ENCODE measurements at regions not wholly inside any gene's neighbourhood (a gene's known extent, or its start where the extent isn't known, plus 50 kb on each side); places are given as distances from the start of the nearest gene placed in this dataset.

DNA sequence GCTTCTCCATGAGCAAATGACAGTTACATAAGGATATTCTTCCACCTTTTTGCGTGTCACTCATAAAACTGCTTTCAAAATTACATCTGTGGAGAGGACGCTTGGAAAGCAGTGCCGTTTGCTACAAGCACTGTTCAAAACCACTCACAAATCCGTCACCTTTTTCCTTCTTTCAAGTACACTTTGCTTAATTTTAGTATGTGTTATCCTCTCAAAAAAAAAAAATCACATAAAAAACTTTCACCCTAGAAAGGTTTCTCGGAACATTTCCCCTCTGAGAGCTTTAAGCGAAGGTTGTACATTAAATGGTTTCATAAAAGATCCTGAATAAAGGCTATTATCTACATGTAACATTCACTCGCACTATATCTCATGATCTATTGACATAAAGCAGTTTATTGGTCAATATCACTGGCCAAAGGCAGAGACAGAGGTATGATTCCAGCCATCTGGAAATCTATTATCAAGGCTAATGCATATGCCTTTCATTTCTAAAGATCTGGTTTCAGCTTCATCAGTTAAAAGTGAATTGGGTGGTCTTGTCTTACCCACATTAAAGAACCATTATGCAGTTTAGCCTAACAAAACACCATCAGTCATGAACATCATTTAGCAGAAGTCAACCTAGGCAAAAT, 163.6 kb downstream of the ENC1 start:
- H3K36me3 Mint-ChIP-seq, result no peaks in the 10 kb centered on the region
- H3K27me3 Mint-ChIP-seq, result peaks cover 17% of the 10 kb centered on the region
- H3K9me3 Mint-ChIP-seq (ENCODE audit: low read depth), result no peaks in the 10 kb centered on the region
- CTCF ChIA-PET, result no interaction called here
- H3K4me1 Mint-ChIP-seq, result peaks cover 3% of the 10 kb centered on the region
- DNase-seq (no peak), ATAC-seq (no peak)
- no peak overlapping the region for H3K27ac Mint-ChIP-seq
- no peak overlapping the region for H3K4me3 Mint-ChIP-seq

DNA sequence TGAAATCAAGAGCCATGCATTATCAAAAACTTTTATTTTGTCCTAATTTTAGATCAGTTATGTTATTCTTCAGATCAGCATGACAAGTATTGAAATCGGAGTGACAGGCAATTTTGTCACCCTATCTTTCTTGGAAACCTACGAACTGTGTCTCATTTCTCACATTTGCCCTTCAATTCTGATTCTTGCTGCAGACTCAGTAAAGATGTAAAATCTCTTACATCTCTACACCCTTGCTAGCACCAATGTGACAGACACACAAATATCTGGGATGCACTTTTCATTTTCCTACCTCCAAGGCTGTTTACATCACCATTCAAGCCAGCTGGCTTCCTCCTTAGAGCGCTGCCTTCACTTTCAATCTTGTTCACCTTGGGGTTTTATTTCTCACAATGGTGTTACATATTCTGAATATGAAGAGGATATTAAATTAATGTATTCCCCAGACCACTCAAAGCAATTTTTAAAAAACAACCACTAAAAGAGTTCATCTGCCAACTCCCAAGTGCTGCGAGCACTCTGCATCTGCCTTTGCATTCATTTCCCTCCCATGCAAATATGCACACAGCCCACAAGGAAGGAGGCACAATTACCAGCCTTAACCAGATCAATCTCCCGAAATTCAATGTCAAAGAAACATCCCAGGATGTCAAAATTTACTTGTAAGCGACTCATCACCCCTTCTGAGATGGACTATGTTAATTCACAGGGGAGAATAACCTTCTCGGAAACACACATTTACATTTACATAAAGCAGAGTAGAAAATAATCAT, 164.3 kb downstream of the ENC1 start:
- no peak for DNase-seq
- Mint-ChIP-seq H3K36me3 (no peaks in the 10 kb centered on the region), H3K4me3 (no peak overlapping the region), H3K27me3 (peaks cover 17% of the 10 kb centered on the region), H3K27ac (no peak overlapping the region), H3K4me1 (peaks cover 3% of the 10 kb centered on the region), H3K9me3 (ENCODE audit: low read depth) (no peaks in the 10 kb centered on the region)
- no peak for ATAC-seq
- CTCF ChIA-PET, result no interaction called here

DNA sequence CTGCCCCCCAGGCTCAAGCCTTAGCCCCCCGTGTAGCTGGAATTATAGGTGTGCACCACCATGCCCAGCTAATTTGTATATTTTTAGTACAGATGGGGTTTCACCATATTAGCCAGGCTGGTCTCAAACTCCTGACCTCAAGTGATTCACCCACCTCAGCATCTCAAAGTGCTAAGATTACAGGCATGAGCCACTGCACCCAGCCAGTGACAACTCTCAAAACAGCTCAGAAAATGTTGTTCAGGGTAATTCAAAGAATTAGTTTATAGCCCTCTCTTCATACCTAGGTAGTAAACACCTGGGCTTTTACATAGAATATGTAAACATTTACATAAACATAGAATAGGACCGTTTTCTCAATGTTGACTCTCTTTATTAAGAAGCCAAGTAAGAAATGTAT, 168.7 kb downstream of the ENC1 start:
- H3K4me3 Mint-ChIP-seq, result no peak overlapping the region
- H3K27me3 Mint-ChIP-seq, result peaks cover 11% of the 10 kb centered on the region
- ATAC-seq (no peak), DNase-seq (no peak)
- CTCF ChIA-PET, result no interaction called here
- no peaks in the 10 kb centered on the region for H3K9me3 Mint-ChIP-seq (ENCODE audit: low read depth)
- no peaks in the 10 kb centered on the region for H3K36me3 Mint-ChIP-seq
- no peak overlapping the region for H3K27ac Mint-ChIP-seq
- H3K4me1 Mint-ChIP-seq, result peaks cover 3% of the 10 kb centered on the region

DNA sequence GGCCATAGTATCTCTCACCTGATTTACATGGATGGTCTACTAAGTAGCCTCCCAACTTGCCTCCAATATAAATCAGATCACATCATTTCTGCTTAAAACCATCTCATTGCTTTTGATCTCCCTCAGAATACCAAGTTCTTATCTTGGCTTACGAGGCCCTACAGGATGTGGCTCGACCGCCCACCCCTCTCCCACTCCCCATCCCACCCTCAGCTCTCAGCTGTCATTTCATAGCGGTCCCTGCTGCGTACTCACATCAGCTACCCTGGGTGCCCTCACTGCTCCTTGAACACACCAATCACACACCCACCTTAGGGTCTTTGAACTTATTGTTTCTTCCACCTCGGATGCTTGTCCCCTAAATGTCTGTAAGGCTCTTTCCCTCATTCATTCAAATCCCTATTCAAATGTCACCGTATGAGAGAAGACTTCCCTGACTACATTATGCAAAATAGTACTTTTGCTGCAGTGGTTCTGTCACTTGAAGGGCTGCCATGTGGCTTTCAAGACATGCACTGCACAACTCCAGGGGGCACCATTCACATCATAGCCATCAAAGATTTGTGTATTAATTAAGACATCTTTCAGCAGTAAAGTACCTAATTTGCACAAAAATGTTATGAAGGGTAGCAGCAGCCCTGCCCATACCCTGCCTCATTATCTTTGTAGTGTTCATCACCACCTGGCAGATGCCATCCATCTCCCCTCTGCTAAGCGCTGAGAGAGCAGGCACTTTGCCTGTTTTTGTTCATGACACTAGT, 171.1 kb downstream of the ENC1 start:
- H3K27ac Mint-ChIP-seq, result no peak overlapping the region
- DNase-seq (no peak), ATAC-seq (no peak)
- H3K9me3 Mint-ChIP-seq (ENCODE audit: low read depth), result no peaks in the 10 kb centered on the region
- CTCF ChIA-PET, result no interaction called here
- H3K4me3 Mint-ChIP-seq, result no peak overlapping the region
- H3K27me3 Mint-ChIP-seq, result peaks cover 6% of the 10 kb centered on the region
- H3K36me3 Mint-ChIP-seq, result no peaks in the 10 kb centered on the region
- H3K4me1 Mint-ChIP-seq, result no peaks in the 10 kb centered on the region

DNA sequence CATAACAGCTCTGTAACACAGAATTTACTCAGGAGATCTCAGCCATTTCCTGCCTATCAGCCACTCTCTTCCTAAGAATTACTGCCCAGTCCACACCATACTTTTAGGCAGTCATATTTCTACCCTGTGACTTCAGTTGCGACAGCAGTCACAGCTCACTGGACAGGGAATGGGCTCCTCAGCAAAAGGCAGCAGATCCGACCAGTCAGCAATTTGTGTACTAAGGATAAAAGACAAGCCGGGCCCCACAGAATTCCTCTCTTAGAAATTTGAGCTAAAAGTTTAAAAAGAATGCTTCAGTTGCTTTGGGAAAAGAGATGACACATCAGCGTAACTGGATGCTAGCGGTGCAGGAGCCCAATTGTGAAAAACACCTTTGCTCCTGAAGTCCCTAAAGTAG, 172.1 kb downstream of the ENC1 start:
- H3K4me1 Mint-ChIP-seq, result no peaks in the 10 kb centered on the region
- H3K36me3 Mint-ChIP-seq, result no peaks in the 10 kb centered on the region
- CTCF ChIA-PET, result no interaction called here
- peaks cover 7% of the 10 kb centered on the region for H3K27me3 Mint-ChIP-seq
- DNase-seq, result no peak
- no peak overlapping the region for H3K4me3 Mint-ChIP-seq
- H3K9me3 Mint-ChIP-seq (ENCODE audit: low read depth), result no peaks in the 10 kb centered on the region
- ATAC-seq, result no peak
- no peak overlapping the region for H3K27ac Mint-ChIP-seq

DNA sequence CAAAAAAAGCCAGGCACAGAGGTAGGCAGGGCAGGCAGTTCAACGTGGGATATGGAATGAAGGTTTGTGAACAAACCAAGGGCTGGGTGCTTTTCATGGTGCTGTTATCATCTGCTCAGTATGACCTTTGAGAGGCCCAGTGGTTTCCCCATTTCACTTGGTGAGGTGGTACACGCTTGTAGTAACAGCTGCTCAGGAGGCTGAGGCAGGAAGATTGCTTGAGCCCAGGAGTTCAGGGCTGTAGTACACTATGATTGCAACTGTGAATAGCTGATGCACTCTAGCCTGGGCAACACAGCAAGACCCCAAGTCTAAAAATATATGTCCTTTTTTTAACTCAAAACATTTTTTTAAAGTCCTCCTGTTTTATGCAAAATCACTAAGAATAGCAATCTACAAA, 174.8 kb downstream of the ENC1 start:
- CTCF ChIA-PET, result no interaction called here
- Mint-ChIP-seq H3K27ac (no peak overlapping the region), H3K36me3 (no peaks in the 10 kb centered on the region), H3K9me3 (ENCODE audit: low read depth) (no peaks in the 10 kb centered on the region), H3K4me3 (no peak overlapping the region), H3K27me3 (peaks cover 20% of the 10 kb centered on the region), H3K4me1 (no peaks in the 10 kb centered on the region)
- no peak for DNase-seq
- ATAC-seq, result no peak

DNA sequence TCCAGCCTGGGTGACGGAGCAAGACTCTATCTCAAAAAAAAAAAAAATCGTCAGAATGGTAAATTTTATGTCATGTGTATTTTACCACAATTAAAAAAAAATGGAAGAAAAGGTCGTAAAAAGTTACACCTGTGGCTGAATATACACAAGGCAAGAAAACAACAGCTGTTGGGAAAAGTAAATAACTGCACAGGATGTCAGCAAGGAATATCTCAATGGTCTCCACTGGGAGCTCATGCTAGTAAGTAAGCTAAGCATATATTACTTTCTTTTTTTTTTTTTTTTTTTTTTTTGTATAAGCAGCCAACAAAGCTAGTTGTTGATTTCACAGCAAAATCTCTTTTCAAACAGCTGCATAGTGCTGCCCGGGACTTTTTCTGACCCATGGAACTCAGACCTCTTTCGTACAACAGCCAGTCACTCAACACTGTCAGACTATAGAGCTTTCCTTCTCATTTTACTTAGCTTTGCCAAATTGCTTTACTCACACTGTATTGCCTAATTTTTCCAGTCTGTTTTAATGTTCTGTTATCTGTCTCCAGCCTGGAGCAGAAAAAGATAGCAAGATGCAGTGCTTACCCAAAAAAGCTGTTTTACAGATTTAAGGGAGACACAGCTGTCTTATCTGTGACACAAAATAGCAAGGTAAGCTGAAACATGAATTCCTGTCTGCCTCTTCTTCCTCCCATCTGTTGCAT, 175.9 kb downstream of the ENC1 start:
- H3K27ac Mint-ChIP-seq, result no peak overlapping the region
- H3K27me3 Mint-ChIP-seq, result peaks cover 17% of the 10 kb centered on the region
- no peaks in the 10 kb centered on the region for H3K4me1 Mint-ChIP-seq
- CTCF ChIA-PET, result interaction anchor here (0.7 to 0.8 kb wide), 2 partner anchors 20 to 542 kb away, joined by 3 to 6 read pairs; no protein-coding TSS in a partner anchor
- DNase-seq (no peak), ATAC-seq (no peak)
- H3K36me3 Mint-ChIP-seq, result no peaks in the 10 kb centered on the region
- no peak overlapping the region for H3K4me3 Mint-ChIP-seq
- no peaks in the 10 kb centered on the region for H3K9me3 Mint-ChIP-seq (ENCODE audit: low read depth)

DNA sequence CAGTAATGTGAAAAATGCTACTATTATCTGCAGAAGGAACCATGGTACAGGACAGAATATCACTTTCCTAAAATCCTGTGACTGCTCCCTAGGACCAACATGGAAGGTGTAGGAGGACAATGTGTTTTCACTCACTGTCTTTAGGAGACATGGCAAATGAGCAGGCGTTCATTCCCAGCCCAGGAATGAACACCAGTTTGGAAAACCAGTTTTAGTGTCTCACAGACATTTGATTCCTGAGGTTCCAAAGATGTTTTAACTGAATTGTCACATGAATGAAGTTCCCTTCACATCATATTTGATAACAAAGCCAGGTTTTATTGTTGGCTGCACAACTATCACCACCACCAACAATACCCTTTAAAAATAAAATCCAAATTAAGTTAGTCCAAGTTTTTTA, 178.2 kb downstream of the ENC1 start:
- no peaks in the 10 kb centered on the region for H3K36me3 Mint-ChIP-seq
- H3K4me1 Mint-ChIP-seq, result no peaks in the 10 kb centered on the region
- H3K9me3 Mint-ChIP-seq (ENCODE audit: low read depth), result no peaks in the 10 kb centered on the region
- H3K4me3 Mint-ChIP-seq, result no peak overlapping the region
- H3K27ac Mint-ChIP-seq, result no peak overlapping the region
- DNase-seq, result no peak
- H3K27me3 Mint-ChIP-seq, result peaks cover 18% of the 10 kb centered on the region
- ATAC-seq, result no peak
- CTCF ChIA-PET, result no interaction called here

DNA sequence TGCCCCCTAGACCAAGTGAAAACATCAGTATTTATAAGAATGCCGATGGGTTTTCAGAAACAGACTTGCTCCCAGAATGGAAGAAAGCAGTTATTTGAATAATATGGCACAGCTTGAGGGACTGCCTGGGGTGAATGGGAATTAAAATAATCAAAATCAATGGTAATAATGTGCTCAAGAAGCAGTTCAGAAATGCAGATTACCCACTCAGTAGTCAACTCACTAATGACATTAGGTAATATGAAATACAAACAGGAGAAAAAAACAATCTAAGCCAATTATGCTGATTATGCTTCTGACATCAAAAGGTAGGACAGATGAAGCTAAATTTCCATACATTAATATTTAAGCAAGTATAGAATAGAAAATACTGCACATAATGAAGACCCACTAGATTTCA, 179.3 kb downstream of the ENC1 start:
- Mint-ChIP-seq H3K27me3 (peaks cover 21% of the 10 kb centered on the region), H3K4me1 (no peaks in the 10 kb centered on the region), H3K36me3 (no peaks in the 10 kb centered on the region), H3K27ac (no peak overlapping the region), H3K9me3 (ENCODE audit: low read depth) (no peaks in the 10 kb centered on the region), H3K4me3 (no peak overlapping the region)
- DNase-seq (no peak), ATAC-seq (no peak)
- CTCF ChIA-PET, result no interaction called here

DNA sequence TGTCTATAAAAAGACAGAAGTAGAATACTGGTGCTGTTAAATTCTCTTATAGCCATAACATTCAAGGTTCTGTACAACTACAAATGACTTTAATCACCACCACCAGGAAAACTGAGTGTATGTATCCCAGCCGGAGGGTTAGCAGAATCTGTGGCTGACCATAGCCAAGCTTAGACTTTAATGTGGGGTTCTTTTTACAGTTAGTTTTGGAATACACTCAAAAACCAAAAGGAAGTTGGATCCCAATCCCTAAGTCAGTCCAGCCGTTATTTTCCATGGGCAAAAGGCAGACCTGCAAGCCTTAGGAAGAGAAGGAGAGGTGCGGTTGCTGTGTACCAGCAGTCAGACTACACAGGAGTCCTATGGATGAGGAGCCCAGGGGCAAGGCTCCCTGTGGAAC, 179.8 kb downstream of the ENC1 start:
- ATAC-seq, result no peak
- Mint-ChIP-seq H3K9me3 (ENCODE audit: low read depth) (no peaks in the 10 kb centered on the region), H3K4me1 (no peaks in the 10 kb centered on the region), H3K27ac (no peak overlapping the region), H3K4me3 (no peak overlapping the region), H3K27me3 (peaks cover 25% of the 10 kb centered on the region), H3K36me3 (no peaks in the 10 kb centered on the region)
- no peak for DNase-seq
- CTCF ChIA-PET, result no interaction called here

DNA sequence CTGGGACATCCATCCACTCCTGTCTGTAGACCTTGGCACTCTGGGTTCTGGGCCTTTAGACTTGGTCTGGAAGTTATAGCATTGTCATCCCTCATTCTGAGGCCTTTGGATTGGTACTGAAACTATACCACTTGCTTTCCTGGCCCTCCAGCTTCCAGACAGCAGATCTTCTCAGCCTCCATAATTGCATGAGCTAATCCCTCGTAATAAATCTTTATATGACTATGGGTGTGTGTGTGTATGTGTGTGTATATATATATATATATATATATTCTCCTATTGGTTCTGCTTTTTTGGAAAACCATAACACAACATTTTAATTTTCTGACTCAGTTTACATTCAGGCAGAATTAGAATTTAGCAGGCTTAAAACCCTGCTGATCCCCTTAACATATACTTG, 180.5 kb downstream of the ENC1 start:
- Mint-ChIP-seq H3K4me3 (no peak overlapping the region), H3K27ac (no peak overlapping the region), H3K27me3 (peaks cover 25% of the 10 kb centered on the region), H3K36me3 (no peaks in the 10 kb centered on the region), H3K9me3 (ENCODE audit: low read depth) (no peaks in the 10 kb centered on the region), H3K4me1 (no peaks in the 10 kb centered on the region)
- DNase-seq, result no peak
- CTCF ChIA-PET, result interaction anchor here (0.5 kb wide), 1 partner anchor 432 kb away, joined by 3 read pairs; no protein-coding TSS in a partner anchor
- no peak for ATAC-seq

DNA sequence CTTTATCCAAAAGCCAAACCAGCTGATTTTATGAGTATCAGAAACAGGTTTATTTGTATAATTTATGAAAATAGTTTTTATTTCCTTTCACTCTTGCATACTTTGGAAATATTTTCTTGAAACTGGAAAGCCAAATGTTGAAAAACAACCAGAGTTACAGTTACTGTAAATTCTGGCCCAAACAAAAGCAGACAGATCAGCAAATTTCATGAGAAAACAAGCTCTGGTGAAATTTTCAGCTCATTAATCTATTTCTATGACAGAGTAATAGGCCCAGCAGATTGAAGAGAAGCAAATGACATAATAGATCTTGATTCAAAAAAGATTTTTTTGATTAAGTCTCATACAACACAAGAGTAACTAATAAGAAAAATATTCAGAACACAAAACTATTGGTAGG, 182.7 kb downstream of the ENC1 start:
- Mint-ChIP-seq H3K27ac (no peak overlapping the region), H3K27me3 (peaks cover 26% of the 10 kb centered on the region), H3K4me3 (no peak overlapping the region), H3K36me3 (no peaks in the 10 kb centered on the region), H3K9me3 (ENCODE audit: low read depth) (no peaks in the 10 kb centered on the region), H3K4me1 (no peaks in the 10 kb centered on the region)
- no peak for ATAC-seq
- DNase-seq, result no peak
- CTCF ChIA-PET, result no interaction called here

DNA sequence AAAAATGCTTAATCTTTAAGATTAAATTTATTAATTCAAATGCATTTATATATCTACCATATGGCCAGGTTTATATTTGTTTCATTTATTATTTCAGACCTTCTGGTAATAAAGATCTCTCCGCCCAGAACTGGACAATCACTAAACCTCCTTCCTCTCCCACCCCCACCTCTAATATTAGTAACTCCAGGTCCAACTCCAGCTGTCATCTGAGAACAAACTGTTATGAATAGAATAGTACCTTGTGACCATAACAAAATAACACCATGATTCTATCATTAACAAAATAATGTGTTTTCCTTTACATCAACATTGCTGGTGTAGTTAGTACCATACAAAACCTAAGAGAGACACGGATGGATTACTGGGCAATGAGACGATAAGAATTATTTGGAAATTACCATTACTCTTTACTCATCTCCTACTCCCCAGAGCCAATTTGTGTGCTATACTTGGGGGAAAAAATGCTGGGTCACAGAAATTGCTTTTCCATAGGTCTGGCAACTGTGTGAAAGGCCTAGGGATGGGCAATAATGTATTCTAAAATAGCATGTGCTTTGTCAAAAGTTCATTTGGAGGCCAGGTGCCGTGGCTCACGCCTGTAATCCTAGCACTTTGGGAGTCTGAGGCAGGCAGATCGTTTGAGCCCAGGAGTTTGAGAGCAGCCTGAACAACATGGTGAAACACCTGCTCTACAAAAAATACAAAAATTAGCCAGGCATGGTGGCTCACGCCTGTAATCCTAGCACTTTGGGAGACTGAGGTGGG, 186.1 kb downstream of the ENC1 start:
- no peak for ATAC-seq
- CTCF ChIA-PET, result no interaction called here
- Mint-ChIP-seq H3K4me3 (no peak overlapping the region), H3K27ac (no peak overlapping the region), H3K4me1 (no peaks in the 10 kb centered on the region), H3K27me3 (peaks cover 15% of the 10 kb centered on the region), H3K36me3 (no peaks in the 10 kb centered on the region), H3K9me3 (ENCODE audit: low read depth) (no peaks in the 10 kb centered on the region)
- no peak for DNase-seq

All from activated CD8-positive, alpha-beta memory T cell treated with anti-CD3 and anti-CD28 coated beads, Interleukin-2, amount 10 ng/mL, durations not matched to agents 7 days and 5 days (primary cell).